GM23248 (cell line): ENCODE measurements at regions not wholly inside any gene's neighbourhood (a gene's known extent, or its start where the extent isn't known, plus 50 kb on each side); places are given as distances from the start of the nearest gene placed in this dataset.

Experiments
- EZH2 ChIP-seq: fragments of 200-600 bp; sonication (generic); IDR thresholded peaks from 2 replicates; pipeline ENCODE4 v1.6.1; 2018; ENCODE audit warnings: antibody characterized with exemption, mild to moderate bottlenecking; ENCODE audit not compliant: insufficient read depth, poor library complexity, severe bottlenecking
- EZH2phosphoT487 ChIP-seq: fragments of 200-600 bp; sonication (generic); IDR thresholded peaks from 2 replicates; pipeline ENCODE4 v1.6.1; 2018; ENCODE audit warnings: antibody characterized with exemption, moderate library complexity, mild to moderate bottlenecking, low read depth; ENCODE audit not compliant: insufficient read depth

GRCh38 chr10:29205787-29206186 lies 83.1 kb upstream of the LYZL1 start:
- TF ChIP-seq EZH2: no peak
- TF ChIP-seq EZH2phosphoT487: no peak
